ENCODE measurements at regions not wholly inside any gene's neighbourhood (a gene's known extent, or its start where the extent isn't known, plus 50 kb on each side); places are given as distances from the start of the nearest gene placed in this dataset.

DNA sequence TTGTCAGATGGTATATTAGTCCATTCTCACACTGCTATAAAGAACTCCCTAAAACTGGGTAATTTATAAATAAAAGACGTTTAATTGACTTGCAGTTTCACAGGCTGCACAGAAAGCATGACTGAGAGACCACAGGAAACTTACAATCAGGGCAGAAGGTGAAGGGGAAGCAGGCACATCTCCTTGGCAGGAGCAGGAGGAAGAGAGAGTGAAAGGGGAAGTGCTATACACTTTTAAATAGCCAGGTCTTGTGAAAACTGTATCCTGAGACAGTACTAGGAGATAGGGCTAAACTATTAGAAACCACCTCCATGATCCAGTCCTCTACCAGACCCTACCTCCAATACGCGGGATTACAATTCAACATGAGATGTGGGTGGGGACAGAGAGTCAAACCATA, 193.9 kb upstream of the KCNG1 start:
- no peak overlapping the region for H3K4me3 ChIP-seq (ENCODE audit: low read length)
- H3K4me1 ChIP-seq (ENCODE audit: insufficient read depth, low read length): peaks cover 5% of the 10 kb centered on the region
- intact Hi-C loops (cut with DNase I, micrococcal nuclease): no loop called here
- no peaks in the 10 kb centered on the region for H3K36me3 Mint-ChIP-seq (ENCODE audit: low read depth)
- ATAC-seq (ENCODE audit: poor library complexity) (no peak), DNase-seq (no peak)
- no peaks in the 10 kb centered on the region for H3K36me3 ChIP-seq (ENCODE audit: insufficient read depth, low read length)
- no peak overlapping the region for H3K27ac Mint-ChIP-seq
- peaks cover 5 to 14% of the 10 kb centered on the region in 2 experiments for H3K9me3 ChIP-seq (ENCODE audit: control insufficient read depth in 1 of 2, insufficient read depth in 1 of 2, low read length in 2 of 2)
- H3K4me1 Mint-ChIP-seq (ENCODE audit: low read depth): peaks cover 4% of the 10 kb centered on the region
- H3K9me3 Mint-ChIP-seq: peaks cover 2% of the 10 kb centered on the region
- no peak overlapping the region for H3K27ac ChIP-seq (ENCODE audit: low read depth in 1 of 2, low read length in 2 of 2)
- no peak overlapping the region for H3K4me3 Mint-ChIP-seq
- ChIA-PET CTCF (no interaction called here), POLR2A (no interaction called here)
- H3K27me3 Mint-ChIP-seq: peaks cover 92% of the 10 kb centered on the region
- peaks cover 22 to 61% of the 10 kb centered on the region in 2 experiments for H3K27me3 ChIP-seq (ENCODE audit: control insufficient read depth in 1 of 2, insufficient read depth in 2 of 2, low read length in 2 of 2)
- TF ChIP-seq CTCF (IDR thresholded peaks at IDR 0.05): no peak

- Mint-ChIP-seq H3K9me3 (peaks cover 2% of the 10 kb centered on the region), H3K36me3 (ENCODE audit: low read depth) (no peaks in the 10 kb centered on the region), H3K4me1 (ENCODE audit: low read depth) (no peaks in the 10 kb centered on the region), H3K4me3 (no peak overlapping the region), H3K27ac (no peak overlapping the region), H3K27me3 (peaks cover 71% of the 10 kb centered on the region)
- no peak overlapping the region for H3K27ac ChIP-seq (ENCODE audit: low read depth in 1 of 2, low read length in 2 of 2)
- H3K36me3 ChIP-seq (ENCODE audit: insufficient read depth, low read length): no peaks in the 10 kb centered on the region
- peaks cover 5 to 11% of the 10 kb centered on the region in 2 experiments for H3K9me3 ChIP-seq (ENCODE audit: control insufficient read depth in 1 of 2, insufficient read depth in 1 of 2, low read length in 2 of 2)
- H3K27me3 ChIP-seq (ENCODE audit: control insufficient read depth in 1 of 2, insufficient read depth in 2 of 2, low read length in 2 of 2): peaks cover 9 to 58% of the 10 kb centered on the region in 2 experiments
- CTCF ChIA-PET: no interaction called here
- POLR2A ChIA-PET: no interaction called here
- intact Hi-C loops (cut with DNase I, micrococcal nuclease): no loop called here
- H3K4me1 ChIP-seq (ENCODE audit: insufficient read depth, low read length): no peaks in the 10 kb centered on the region
- no peak for DNase-seq
- no peak for ATAC-seq (ENCODE audit: poor library complexity)
- no peak for TF ChIP-seq CTCF (IDR thresholded peaks at IDR 0.05)
- H3K4me3 ChIP-seq (ENCODE audit: low read length): no peak overlapping the region
These were observed 189.9 kb upstream of the KCNG1 start for GRCh38 chr20:51212816-51213215.

GRCh38 chr20:51211191-51211590, 188.3 kb upstream of the KCNG1 start:
- no peaks in the 10 kb centered on the region for H3K4me1 Mint-ChIP-seq (ENCODE audit: low read depth)

More at GRCh38 chr20:51211191-51211590, 188.3 kb upstream of the KCNG1 start:
- Mint-ChIP-seq H3K27me3 (peaks cover 58% of the 10 kb centered on the region), H3K4me3 (no peak overlapping the region), H3K36me3 (ENCODE audit: low read depth) (no peaks in the 10 kb centered on the region), H3K9me3 (no peaks in the 10 kb centered on the region), H3K27ac (no peak overlapping the region)
- H3K4me1 ChIP-seq (ENCODE audit: insufficient read depth, low read length): no peaks in the 10 kb centered on the region
- H3K9me3 ChIP-seq (ENCODE audit: control insufficient read depth in 1 of 2, insufficient read depth in 1 of 2, low read length in 2 of 2): no peaks in the 10 kb centered on the region
- TF ChIP-seq CTCF (IDR thresholded peaks at IDR 0.05): no peak
- POLR2A ChIA-PET: no interaction called here
- H3K27ac ChIP-seq (ENCODE audit: low read depth in 1 of 2, low read length in 2 of 2): no peak overlapping the region
- no peaks in the 10 kb centered on the region for H3K36me3 ChIP-seq (ENCODE audit: insufficient read depth, low read length)
- H3K27me3 ChIP-seq (ENCODE audit: control insufficient read depth in 1 of 2, insufficient read depth in 2 of 2, low read length in 2 of 2): peaks cover 4 to 55% of the 10 kb centered on the region in 2 experiments
- ATAC-seq (ENCODE audit: poor library complexity) (no peak), DNase-seq (no peak)
- intact Hi-C loops (cut with DNase I, micrococcal nuclease): no loop called here
- CTCF ChIA-PET: no interaction called here
- no peak overlapping the region for H3K4me3 ChIP-seq (ENCODE audit: low read length)
